Osteocyte (in vitro differentiated cells): ENCODE measurements at regions not wholly inside any gene's neighbourhood (a gene's known extent, or its start where the extent isn't known, plus 50 kb on each side); places are given as distances from the start of the nearest gene placed in this dataset.

Experiments
- DNase-seq: peaks from one replicate; pipeline ENCODE4 v3.0.0; 2021; ENCODE audit warnings: mixed read lengths; ENCODE audit not compliant: unreplicated experiment; ENCODE audit errors: extremely low spot score
- H3K27ac Mint-ChIP-seq: one replicate; pipeline ENCODE4 v1.8.0; 2021; ENCODE audit warnings: mild to moderate bottlenecking, mixed read lengths; ENCODE audit not compliant: unreplicated experiment
- H3K27me3 Mint-ChIP-seq: one replicate; pipeline ENCODE4 v1.8.0; 2021; ENCODE audit warnings: mixed read lengths; ENCODE audit not compliant: unreplicated experiment
- H3K36me3 Mint-ChIP-seq: one replicate; pipeline ENCODE4 v1.8.0; 2021; ENCODE audit warnings: mixed read lengths; ENCODE audit not compliant: unreplicated experiment
- H3K4me1 Mint-ChIP-seq: one replicate; pipeline ENCODE4 v1.8.0; 2021; ENCODE audit warnings: mixed read lengths; ENCODE audit not compliant: unreplicated experiment
- H3K4me3 Mint-ChIP-seq: one replicate; pipeline ENCODE4 v1.8.0; 2021; ENCODE audit warnings: mild to moderate bottlenecking, moderate library complexity, mixed read lengths; ENCODE audit not compliant: unreplicated experiment
- H3K9me3 Mint-ChIP-seq: one replicate; pipeline ENCODE4 v1.8.0; 2021; ENCODE audit warnings: mixed read lengths; ENCODE audit not compliant: unreplicated experiment
- CTCF ChIP-seq: fragments of 200-600 bp; sonication (generic); IDR thresholded peaks from 2 replicates; pipeline ENCODE4 v1.5.0; 2021; ENCODE audit warnings: antibody characterized with exemption, mild to moderate bottlenecking, moderate library complexity

- Mint-ChIP-seq H3K4me3 (no peak overlapping the region), H3K27ac (peak overlapping the region; percentile 42), H3K27me3 (no peaks in the 10 kb centered on the region), H3K36me3 (no peaks in the 10 kb centered on the region), H3K4me1 (peaks cover 43% of the 10 kb centered on the region), H3K9me3 (no peaks in the 10 kb centered on the region)
- no peak for DNase-seq
- TF ChIP-seq CTCF, result no peak
These were observed 120.7 kb upstream of the TMPRSS15 start for GRCh38 chr21:18524097-18524880.

DNA sequence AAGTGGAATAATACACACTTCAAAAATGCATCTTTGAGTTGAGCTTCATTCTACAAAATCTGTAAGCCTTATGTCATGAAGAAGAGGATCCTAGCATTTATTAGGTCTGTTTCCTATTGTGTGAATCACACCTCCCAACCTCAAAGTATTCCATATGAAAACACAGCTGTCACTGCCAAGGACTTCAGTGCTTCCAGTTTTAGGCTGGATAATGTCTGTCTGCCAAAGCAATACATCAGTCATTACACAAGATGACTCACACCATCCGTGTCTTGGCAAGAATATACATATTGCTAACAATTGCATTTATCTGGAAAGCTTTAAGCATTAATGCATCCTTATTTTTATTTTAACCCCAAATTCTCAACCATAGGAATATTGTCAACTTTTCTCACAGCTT, 125.7 kb upstream of the TMPRSS15 start:
- no peaks in the 10 kb centered on the region for H3K9me3 Mint-ChIP-seq
- TF ChIP-seq CTCF, result no peak
- H3K36me3 Mint-ChIP-seq, result peaks cover 2% of the 10 kb centered on the region
- no peaks in the 10 kb centered on the region for H3K27me3 Mint-ChIP-seq
- H3K4me3 Mint-ChIP-seq, result no peak overlapping the region
- H3K4me1 Mint-ChIP-seq, result peaks cover 42% of the 10 kb centered on the region
- no peak for DNase-seq
- H3K27ac Mint-ChIP-seq, result peak overlapping the region; percentile 76

- Mint-ChIP-seq H3K27ac (no peak overlapping the region), H3K4me1 (peaks cover 25% of the 10 kb centered on the region), H3K27me3 (no peaks in the 10 kb centered on the region), H3K9me3 (no peaks in the 10 kb centered on the region), H3K4me3 (no peak overlapping the region), H3K36me3 (peaks cover 3% of the 10 kb centered on the region)
- DNase-seq, result no peak
- TF ChIP-seq CTCF, result no peak
These were observed 138.5 kb upstream of the TMPRSS15 start for GRCh38 chr21:18542081-18542480.

- no peak for DNase-seq
These were observed 142.3 kb upstream of the TMPRSS15 start for GRCh38 chr21:18545908-18546307.

More at GRCh38 chr21:18545908-18546307, 142.3 kb upstream of the TMPRSS15 start:
- Mint-ChIP-seq H3K36me3 (peaks cover 2% of the 10 kb centered on the region), H3K4me1 (peaks cover 44% of the 10 kb centered on the region), H3K9me3 (no peaks in the 10 kb centered on the region), H3K27me3 (no peaks in the 10 kb centered on the region), H3K27ac (peak overlapping the region; percentile 88), H3K4me3 (peak overlapping the region; percentile 23)
- no peak for TF ChIP-seq CTCF
